Psoas muscle (tissue), 7 donors: ENCODE measurements at regions not wholly inside any gene's neighbourhood (a gene's known extent, or its start where the extent isn't known, plus 50 kb on each side); places are given as distances from the start of the nearest gene placed in this dataset.

Experiments used
- ATAC-seq, 4 donors: fragments of 200-7000 bp; cut with Tn5 transposase; one replicate each; pipeline ENCODE4 v1.9.1; 2020; ENCODE audit warnings: moderate library complexity in 3 of 4, mild to moderate bottlenecking in 2 of 4
- DNase-seq, 2 donors: peaks; one replicate each; pipeline ENCODE4 v3.0.0-alpha.2; 2020
- H3K27ac ChIP-seq: fragments of 200-600 bp; one replicate; pipeline ENCODE4 v1.8.0; 2022
- H3K27me3 ChIP-seq, 3 donors: fragments of 200-600 bp in 1 of 3; one replicate each; pipeline versions ENCODE4 v1.6.1 to v1.8.0; 2013 to 2022; ENCODE audit warnings: low read length in 2 of 3, mild to moderate bottlenecking in 2 of 3, moderate library complexity in 1 of 3; ENCODE audit not compliant: insufficient read depth in 3 of 3
- H3K36me3 ChIP-seq, 2 donors: fragments of 200-600 bp in 1 of 2; one replicate each; pipeline versions ENCODE4 v1.6.1 to v1.8.0; 2013 to 2022; ENCODE audit warnings: low read depth in 1 of 2, mild to moderate bottlenecking in 1 of 2, moderate library complexity in 1 of 2; ENCODE audit not compliant: insufficient read depth in 1 of 2
- H3K4me1 ChIP-seq: fragments of 200-600 bp; one replicate; pipeline ENCODE4 v1.8.0; 2022
- H3K4me3 ChIP-seq: fragments of 200-600 bp; one replicate; pipeline ENCODE4 v1.8.0; 2022; ENCODE audit warnings: mild to moderate bottlenecking
- H3K9me3 ChIP-seq: fragments of 200-600 bp; one replicate; pipeline ENCODE4 v1.8.0; 2022
- CTCF ChIP-seq: fragments of 200-600 bp; IDR thresholded peaks from one replicate; pipeline ENCODE4 v1.8.0; 2022; ENCODE audit warnings: antibody characterized with exemption
- WGBS, 3 donors: extraction: QIAGEN DNeasy Blood & Tissue Kit; methylation state at CpG; one replicate each; pipeline versions ENCODE4 v1.1.6 to v1.1.7; 2013; 5-methylcytosine and 5-hydroxymethylcytosine counted together
- intact Hi-C, 2 donors: fragments of 100-400 bp; cut with DNase I; formaldehyde crosslinking; loops; one replicate each; pipeline versions ENCODE4 v1.11.0 to v1.14.2; 2022
- donor health status: healthy with polysubstance abuse.
- donor health status: DM: no; HTN: no; CAD: no; lungs with moderate emphysema.
- donor health status: Bipolar disorder and iron deficiency.
- donor health status: healthy.
- donor health status: DM: yes; HTN: yes; CAD: no.
- donor health status: DM: no; HTN: no; CAD: no.
- donor health status: DM: yes; HTN: yes; CAD: no.

DNA sequence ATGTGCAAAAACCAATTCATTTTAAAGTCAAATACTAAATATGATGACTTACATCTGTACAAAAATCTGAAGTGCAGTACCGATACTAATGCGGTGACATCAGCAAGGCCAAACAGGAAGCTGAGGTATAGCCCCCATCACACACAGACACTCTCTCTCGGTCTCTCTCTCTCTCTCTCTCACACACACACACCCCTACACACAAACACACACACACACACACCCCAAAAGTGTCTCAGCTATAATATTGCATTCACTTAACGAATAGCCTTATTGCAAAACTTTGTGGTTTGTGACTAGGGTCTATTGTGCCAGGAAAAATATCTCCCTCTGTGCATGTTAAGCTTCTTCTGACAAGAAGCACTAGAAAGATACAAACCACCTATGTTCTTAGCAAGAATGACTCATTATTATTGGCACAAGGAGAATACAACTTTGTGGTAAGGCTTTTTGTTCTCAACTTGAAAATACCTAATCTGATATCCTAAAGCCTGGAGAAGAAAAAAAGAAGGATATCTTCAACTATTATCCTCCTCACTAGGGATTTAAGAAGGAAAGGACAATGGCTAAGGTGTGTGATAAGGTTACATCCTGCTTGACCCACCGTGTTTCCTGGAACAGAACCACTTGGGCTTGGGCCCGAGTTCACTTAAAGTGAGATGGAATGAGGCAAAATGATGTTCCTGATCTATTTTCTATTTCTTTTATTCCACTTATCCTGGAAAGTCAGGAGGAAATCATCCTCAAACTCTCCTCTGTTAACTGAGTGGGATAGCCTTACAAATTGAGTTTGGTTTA, 107.1 kb downstream of the NIBAN1 start:
- Histone ChIP-seq H3K27me3 (no peaks in the 10 kb centered on the region), H3K4me1 (peaks cover 4% of the 10 kb centered on the region), H3K9me3 (no peaks in the 10 kb centered on the region), H3K27ac (peak overlapping the region; percentile 44), H3K4me3 (no peak overlapping the region), H3K36me3 (no peaks in the 10 kb centered on the region)
- TF ChIP-seq CTCF = no peak
- intact Hi-C loops = no loop called here
- ATAC-seq (peak in 3 of 4 donors; percentile 44 to 59 (median 54)), DNase-seq (no peak)
- WGBS, 3 donors = 70 to 76% (median 71%) methylated on average over 6 of the region's 6 CpGs

- DNase-seq (no peak), ATAC-seq (no peak)
- intact Hi-C loops = no loop called here
- H3K4me1 ChIP-seq = peaks cover 6% of the 10 kb centered on the region
- no peaks in the 10 kb centered on the region for H3K9me3 ChIP-seq
- H3K27ac ChIP-seq = peak overlapping the region; percentile 44
- no peaks in the 10 kb centered on the region for H3K36me3 ChIP-seq
- no peaks in the 10 kb centered on the region for H3K27me3 ChIP-seq
- no peak overlapping the region for H3K4me3 ChIP-seq
- no peak for TF ChIP-seq CTCF
These were observed 107.7 kb downstream of the NIBAN1 start for GRCh38 chr1:184866586-184866985.

DNA sequence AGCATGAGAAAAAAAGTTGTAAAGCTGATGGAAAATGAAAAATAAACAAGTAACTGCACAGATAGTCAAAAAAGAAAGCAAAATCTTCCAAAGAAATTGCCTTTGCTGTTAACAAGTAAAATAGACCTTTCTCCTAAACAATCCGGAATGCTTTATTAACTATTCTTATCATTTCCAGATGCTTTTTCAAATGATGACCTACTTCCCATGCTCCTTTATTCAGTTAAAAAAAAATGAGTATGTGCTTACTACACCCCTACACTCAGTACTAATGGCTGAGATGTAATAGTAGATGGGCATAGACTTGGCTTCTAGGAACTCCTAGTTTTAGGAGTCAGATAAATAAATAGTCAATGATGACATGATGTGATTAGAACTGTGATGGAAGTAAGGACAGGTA, 108.5 kb downstream of the NIBAN1 start:
- Histone ChIP-seq H3K9me3 (no peaks in the 10 kb centered on the region), H3K36me3 (no peaks in the 10 kb centered on the region), H3K27ac (no peak overlapping the region), H3K4me3 (no peak overlapping the region), H3K4me1 (peaks cover 11% of the 10 kb centered on the region), H3K27me3 (no peaks in the 10 kb centered on the region)
- no peak for TF ChIP-seq CTCF
- WGBS, 3 donors = 85 to 89% (median 85%) methylated on average over 1 of the region's 1 CpG
- ATAC-seq = no peak
- DNase-seq = no peak
- intact Hi-C loops = loop anchor here in 1 of 2 donors (2.0 kb wide), 1 partner anchor 19 kb away; no protein-coding TSS in a partner anchor

DNA sequence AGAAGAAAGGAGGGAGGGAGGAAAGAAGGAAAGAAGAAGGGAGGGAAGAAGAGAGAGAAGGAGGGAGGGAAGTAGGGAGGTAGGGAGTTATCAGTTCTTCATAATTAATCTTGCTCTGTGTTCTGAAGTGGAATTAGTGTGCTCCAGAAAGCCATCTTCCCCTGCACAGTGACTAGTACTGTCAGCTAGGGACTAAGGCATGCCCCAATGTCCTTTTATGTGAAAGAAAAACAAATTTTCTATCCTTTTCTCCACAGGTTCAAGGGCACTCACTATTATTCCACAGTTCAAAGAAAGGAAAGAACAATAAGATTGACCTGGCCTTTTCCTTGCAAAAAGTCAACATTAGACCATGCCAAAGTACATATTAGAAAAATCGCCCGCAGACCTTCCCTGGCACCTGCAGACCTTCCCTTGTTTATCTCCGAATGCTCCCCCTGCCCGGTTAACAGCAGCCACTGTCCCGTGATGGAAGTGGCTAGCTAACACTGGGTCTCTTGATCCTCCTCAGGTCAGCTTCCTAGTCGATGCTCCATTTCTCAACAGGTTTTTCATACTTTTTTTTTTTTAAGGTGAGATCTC, 107.2 kb upstream of the EDEM3 start:
- no peak for TF ChIP-seq CTCF
- Histone ChIP-seq H3K4me1 (peaks cover 20% of the 10 kb centered on the region), H3K9me3 (no peaks in the 10 kb centered on the region), H3K36me3 (no peaks in the 10 kb centered on the region), H3K27ac (peak overlapping the region; percentile 77), H3K27me3 (no peaks in the 10 kb centered on the region), H3K4me3 (no peak overlapping the region)
- no peak for DNase-seq
- no peak for ATAC-seq
- intact Hi-C loops = no loop called here
- 87 to 96% (median 92%) methylated on average over 6 of the region's 6 CpGs for WGBS, 3 donors
